SJSA1 (cell line): ENCODE measurements at regions not wholly inside any gene's neighbourhood (a gene's known extent, or its start where the extent isn't known, plus 50 kb on each side); places are given as distances from the start of the nearest gene placed in this dataset.
"Not testable (repeated sequence)": the region's sequence is repeated elsewhere in the genome, so short reads cannot be mapped to it uniquely, and the experiment has no call there.

Source experiments
- DNase-seq, 2 experiments: peaks; one replicate each; pipeline ENCODE4 v3.0.0-alpha.2; 2015 to 2020; ENCODE audit warnings: low spot score in 2 of 2, low read depth in 1 of 2
- H3K27ac ChIP-seq: fragments of 250-450 bp; sonication (Bioruptor Pico); 2 replicates; pipeline ENCODE4 v1.5.1; 2020; ENCODE audit warnings: mild to moderate bottlenecking, moderate library complexity
- H3K27me3 ChIP-seq: fragments of 250-450 bp; sonication (Bioruptor Pico); replicated peaks from 2 replicates; pipeline ENCODE4 v1.5.1; 2020; ENCODE audit warnings: mild to moderate bottlenecking, moderate library complexity
- H3K36me3 ChIP-seq: fragments of 250-450 bp; sonication (Bioruptor Pico); 2 replicates; pipeline ENCODE4 v1.5.1; 2020; ENCODE audit warnings: mild to moderate bottlenecking
- H3K4me1 ChIP-seq: fragments of 250-450 bp; sonication (Bioruptor Pico); replicated peaks from 2 replicates; pipeline ENCODE4 v1.6.1; 2021; ENCODE audit warnings: mild to moderate bottlenecking
- H3K4me3 ChIP-seq: fragments of 250-450 bp; sonication (Bioruptor Pico); 2 replicates; pipeline ENCODE4 v1.5.1; 2020; ENCODE audit warnings: mild to moderate bottlenecking
- H3K9me3 ChIP-seq: fragments of 250-450 bp; sonication (Bioruptor Pico); replicated peaks from 2 replicates; pipeline ENCODE4 v1.5.1; 2020; ENCODE audit warnings: mild to moderate bottlenecking

DNA sequence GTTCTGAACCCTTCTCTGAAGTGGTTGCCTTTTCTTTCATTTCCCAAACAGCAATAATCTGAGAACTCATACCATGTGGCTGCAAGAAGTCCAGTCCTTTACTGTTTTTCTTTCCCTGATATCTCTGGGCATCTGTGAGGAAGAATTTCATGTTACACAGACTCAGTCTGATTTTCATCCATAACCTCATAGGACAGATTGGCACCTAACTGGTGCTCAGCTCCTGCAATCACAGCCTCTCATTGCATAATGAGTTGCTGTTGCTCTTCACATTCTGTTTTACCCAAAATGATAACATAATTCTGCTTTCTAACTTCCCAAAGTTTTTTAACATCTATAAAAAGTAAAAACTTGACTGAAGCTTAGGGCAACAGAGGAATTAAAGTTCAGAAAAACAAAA lies 472.2 kb upstream of the PBX1 start:
- no peaks in the 10 kb centered on the region for H3K9me3 ChIP-seq
- no peak overlapping the region for H3K4me3 ChIP-seq
- no peaks in the 10 kb centered on the region for H3K27me3 ChIP-seq
- no peaks in the 10 kb centered on the region for H3K36me3 ChIP-seq
- H3K4me1 ChIP-seq, result no peaks in the 10 kb centered on the region
- DNase-seq, result no peak
- H3K27ac ChIP-seq, result no peak overlapping the region

DNA sequence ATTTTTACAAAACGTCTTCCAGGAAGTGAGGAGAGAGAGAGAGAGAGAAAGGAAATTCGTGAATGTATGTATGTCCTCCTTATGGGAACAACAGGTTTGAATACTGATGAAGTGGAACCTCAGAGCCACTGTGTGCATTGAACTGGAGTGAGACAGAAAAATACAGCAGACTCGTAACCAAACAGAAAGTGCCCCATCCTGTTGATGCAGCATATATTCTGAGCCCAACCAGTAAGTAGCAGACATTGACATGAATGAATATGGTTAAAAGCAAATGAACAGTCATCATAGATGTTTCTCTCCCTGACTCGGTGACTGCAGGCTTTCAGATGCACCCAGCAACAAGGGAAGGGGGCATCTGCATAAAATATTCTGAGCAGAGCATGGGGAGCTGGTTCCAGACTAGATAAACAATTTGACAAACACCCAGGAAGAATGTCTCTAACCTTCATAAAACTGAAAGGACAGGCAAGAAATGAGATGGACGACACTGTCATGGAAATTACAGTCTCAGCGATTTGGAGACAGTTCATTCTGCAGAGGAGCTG lies 471.0 kb upstream of the PBX1 start:
- Histone ChIP-seq H3K27ac (no peak overlapping the region), H3K9me3 (no peaks in the 10 kb centered on the region), H3K4me3 (no peak overlapping the region), H3K4me1 (no peaks in the 10 kb centered on the region), H3K27me3 (no peaks in the 10 kb centered on the region), H3K36me3 (no peaks in the 10 kb centered on the region)
- DNase-seq, result no peak

DNA sequence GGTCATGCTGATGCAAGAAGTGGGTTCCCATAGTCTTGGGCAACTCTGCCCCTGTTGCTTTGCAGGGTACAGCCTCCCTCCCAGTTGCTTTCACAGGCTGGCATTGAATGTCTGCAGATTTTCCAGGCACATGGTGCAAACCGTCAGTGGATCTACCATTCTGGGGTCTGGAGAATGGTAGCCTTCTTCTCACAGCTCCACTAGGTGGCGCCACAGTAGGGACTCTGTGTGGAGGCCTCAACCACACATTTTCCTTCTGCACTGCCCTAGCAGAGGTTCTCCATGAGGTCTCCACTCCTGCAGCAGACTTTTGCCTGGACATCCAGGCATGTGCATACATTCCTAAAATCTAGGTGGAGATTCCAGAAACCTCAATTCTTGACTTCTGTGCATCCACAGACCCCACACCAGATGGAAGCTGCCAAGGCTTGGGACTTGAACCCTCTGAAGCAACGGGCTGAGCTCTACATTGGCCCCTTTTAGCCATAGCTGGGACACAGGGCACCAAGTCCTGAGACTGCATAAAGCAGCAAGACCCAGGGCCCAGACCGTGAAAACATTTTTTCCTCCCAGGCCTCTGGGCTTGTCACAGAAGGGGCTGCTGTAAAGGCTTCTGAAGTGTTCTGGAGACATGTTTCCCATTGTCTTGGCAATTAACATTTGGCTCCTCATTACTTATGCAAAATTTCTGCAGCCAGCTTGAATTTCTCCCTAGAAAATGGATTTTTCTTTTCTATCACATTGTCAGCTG lies 466.2 kb upstream of the PBX1 start:
- DNase-seq, result no peak
- no peaks in the 10 kb centered on the region for H3K27me3 ChIP-seq
- H3K9me3 ChIP-seq, result no peaks in the 10 kb centered on the region
- H3K4me1 ChIP-seq, result no peaks in the 10 kb centered on the region
- no peak overlapping the region for H3K4me3 ChIP-seq
- H3K36me3 ChIP-seq, result no peaks in the 10 kb centered on the region
- no peak overlapping the region for H3K27ac ChIP-seq

DNA sequence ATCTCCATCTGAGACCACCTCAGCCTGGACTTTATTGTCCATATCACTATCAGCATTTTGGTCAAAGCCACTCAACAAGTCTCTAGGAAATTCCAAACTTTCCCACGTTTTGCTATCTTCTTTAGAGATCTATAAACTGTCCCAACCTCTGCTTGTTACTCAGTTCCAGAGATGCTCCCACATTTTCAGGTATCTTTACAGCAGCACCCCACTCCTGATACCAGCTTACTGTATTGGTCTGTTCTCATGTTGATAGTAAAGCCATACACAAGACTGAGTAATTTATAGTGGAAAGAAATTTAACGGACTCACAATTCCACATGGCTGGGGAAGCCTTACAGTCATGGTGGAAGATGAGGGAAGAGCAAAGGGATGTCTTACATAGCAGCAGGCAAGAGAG lies 465.4 kb upstream of the PBX1 start:
- H3K27me3 ChIP-seq, result no peaks in the 10 kb centered on the region
- no peaks in the 10 kb centered on the region for H3K9me3 ChIP-seq
- H3K27ac ChIP-seq, result no peak overlapping the region
- H3K36me3 ChIP-seq, result no peaks in the 10 kb centered on the region
- H3K4me1 ChIP-seq, result no peaks in the 10 kb centered on the region
- no peak for DNase-seq
- no peak overlapping the region for H3K4me3 ChIP-seq

DNA sequence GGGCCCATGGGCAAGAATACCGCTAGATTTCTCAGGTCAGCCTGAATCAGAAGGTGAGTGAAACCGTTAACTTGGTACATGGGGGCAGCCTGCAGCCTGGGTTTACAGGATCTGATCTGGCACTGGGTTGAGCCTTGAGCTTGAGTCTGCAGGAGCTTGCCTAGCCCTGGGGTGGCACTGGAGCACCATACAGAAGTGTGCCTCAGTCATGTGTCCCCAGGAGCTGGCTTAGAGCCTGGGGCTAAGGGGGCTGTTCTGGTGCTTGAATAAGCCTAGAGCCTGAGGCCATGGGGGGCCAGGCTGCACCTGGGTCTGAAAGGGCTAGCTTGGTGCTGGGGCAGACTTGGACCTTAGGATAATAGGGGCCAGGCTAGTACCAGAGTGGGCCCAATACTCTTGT lies 457.2 kb upstream of the PBX1 start:
- no peaks in the 10 kb centered on the region for H3K27me3 ChIP-seq
- no peaks in the 10 kb centered on the region for H3K36me3 ChIP-seq
- no peaks in the 10 kb centered on the region for H3K9me3 ChIP-seq
- no peak overlapping the region for H3K27ac ChIP-seq
- H3K4me3 ChIP-seq, result no peak overlapping the region
- no peak for DNase-seq
- H3K4me1 ChIP-seq, result no peaks in the 10 kb centered on the region

DNA sequence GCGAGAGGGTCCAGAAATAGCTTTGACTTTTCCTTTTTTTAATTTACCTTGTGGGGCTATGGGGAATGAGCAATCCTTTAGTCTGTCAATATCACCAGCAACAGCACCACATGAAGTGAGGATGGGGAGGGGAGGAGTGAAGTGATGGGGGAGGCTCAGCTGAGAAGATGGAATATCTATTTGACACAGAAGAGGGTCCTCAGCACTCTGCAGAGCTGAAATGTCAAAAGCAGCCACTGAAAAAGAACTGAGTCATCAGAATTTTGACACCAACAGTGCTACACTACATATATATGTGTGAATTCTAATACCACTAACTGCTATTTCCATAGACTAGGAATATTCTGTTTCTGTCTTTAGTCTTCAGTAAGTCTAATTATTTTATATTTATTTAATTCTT lies 427.0 kb upstream of the PBX1 start:
- H3K9me3 ChIP-seq, result no peaks in the 10 kb centered on the region
- no peaks in the 10 kb centered on the region for H3K27me3 ChIP-seq
- H3K4me1 ChIP-seq, result no peaks in the 10 kb centered on the region
- H3K36me3 ChIP-seq, result no peaks in the 10 kb centered on the region
- DNase-seq, result no peak
- no peak overlapping the region for H3K4me3 ChIP-seq
- no peak overlapping the region for H3K27ac ChIP-seq

DNA sequence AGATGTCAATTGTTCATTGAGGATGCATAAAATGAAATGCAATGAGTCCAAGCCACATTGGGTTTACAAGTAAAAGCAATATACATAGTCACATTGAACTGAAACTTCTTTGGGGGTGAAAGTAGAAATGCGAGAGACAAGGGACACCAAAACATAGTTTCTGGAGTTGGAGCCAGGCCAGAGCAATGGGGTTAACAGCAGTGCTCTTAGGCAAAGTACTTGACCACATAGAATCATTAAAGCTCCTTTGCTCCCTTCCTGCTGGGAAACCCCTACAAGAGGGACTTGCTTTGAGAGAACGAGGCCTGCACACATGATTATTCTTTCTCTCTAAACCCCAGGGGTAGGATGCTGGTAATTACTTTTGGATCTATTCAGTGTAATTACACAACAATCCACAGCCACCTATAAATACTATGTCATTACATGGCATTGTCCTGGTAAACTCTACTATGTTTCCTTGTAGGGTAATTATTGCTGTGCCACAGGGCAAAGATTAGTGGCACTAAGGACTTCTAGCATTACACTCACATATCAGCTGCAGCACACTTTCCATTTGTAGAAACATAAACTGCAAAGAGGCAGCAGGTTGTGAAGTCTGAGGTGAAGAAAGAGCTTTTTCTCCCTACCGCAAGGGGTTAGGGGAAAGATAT lies 421.6 kb upstream of the PBX1 start:
- no peak for DNase-seq
- Histone ChIP-seq H3K4me3 (no peak overlapping the region), H3K9me3 (no peaks in the 10 kb centered on the region), H3K4me1 (no peaks in the 10 kb centered on the region), H3K27me3 (no peaks in the 10 kb centered on the region), H3K27ac (no peak overlapping the region), H3K36me3 (no peaks in the 10 kb centered on the region)

DNA sequence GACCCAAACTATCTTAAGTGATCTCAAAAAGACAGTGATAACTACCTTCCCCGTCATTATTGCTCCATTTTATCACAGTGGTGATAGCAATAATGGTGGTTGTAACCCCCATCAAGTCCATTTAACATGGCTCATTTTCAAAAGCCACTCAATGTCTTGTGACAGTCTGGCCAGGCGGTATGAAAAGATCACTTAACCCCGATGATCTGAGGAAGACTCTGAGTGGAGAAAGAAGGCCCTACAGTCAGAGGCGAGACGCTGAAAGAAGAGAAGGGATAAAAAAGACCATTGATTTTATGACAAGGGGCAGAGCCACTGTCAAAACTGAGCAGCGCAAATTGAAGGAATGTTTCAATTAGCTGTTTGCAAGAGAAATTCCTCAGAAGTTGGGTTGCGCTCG lies 417.2 kb upstream of the PBX1 start:
- DNase-seq, result no peak
- Histone ChIP-seq H3K27me3 (no peaks in the 10 kb centered on the region), H3K36me3 (no peaks in the 10 kb centered on the region), H3K9me3 (no peaks in the 10 kb centered on the region), H3K27ac (no peak overlapping the region), H3K4me3 (no peak overlapping the region), H3K4me1 (no peaks in the 10 kb centered on the region)

DNA sequence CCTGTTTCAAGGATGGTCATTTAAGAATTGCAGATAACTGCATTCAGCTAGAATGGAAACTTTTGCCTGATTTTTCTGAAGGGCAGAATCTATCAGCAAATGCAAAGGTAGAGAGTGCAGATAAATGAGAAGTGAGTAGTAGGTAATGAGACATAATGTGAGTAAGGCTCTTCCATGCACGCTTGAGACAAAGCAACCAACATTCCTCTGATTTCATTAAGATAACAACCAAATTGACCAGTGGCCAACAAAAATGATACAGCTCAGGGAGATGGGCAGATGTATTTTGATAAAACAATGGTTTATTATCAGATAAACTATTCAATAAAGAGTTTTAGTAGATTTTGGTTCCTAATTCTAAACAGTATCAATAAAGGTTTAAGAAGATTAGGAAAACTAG lies 404.4 kb upstream of the PBX1 start:
- Histone ChIP-seq H3K36me3 (no peaks in the 10 kb centered on the region), H3K27me3 (0 out of 2 replicates have a peak, but pooled peaks cover 3% of the 10 kb centered on the region), H3K9me3 (no peaks in the 10 kb centered on the region), H3K4me3 (no peak overlapping the region), H3K27ac (no peak overlapping the region), H3K4me1 (no peaks in the 10 kb centered on the region)
- no peak for DNase-seq

DNA sequence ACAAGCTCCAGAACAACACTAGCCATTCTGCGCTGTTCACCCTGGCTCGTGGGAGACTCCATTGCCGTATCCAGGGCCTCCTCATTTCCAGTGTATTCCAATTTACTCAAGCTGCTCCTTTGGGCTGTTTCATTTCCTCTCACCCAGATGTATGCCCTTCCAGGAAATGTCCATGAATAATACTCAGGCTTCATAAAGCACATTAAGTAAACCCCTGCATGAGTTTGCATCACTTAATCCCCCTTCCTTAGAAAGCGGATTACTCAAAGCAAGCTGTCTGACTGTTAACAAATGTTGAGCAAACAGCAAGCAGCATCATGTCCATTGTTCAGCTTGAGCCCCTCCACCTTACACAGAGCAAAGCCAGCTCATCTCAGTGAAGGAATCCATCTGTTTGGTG lies 403.6 kb upstream of the PBX1 start:
- H3K4me1 ChIP-seq, result no peaks in the 10 kb centered on the region
- no peak overlapping the region for H3K27ac ChIP-seq
- no peaks in the 10 kb centered on the region for H3K36me3 ChIP-seq
- H3K4me3 ChIP-seq, result no peak overlapping the region
- DNase-seq, result no peak
- 0 out of 2 replicates have a peak, but pooled peaks cover 3% of the 10 kb centered on the region for H3K27me3 ChIP-seq
- no peaks in the 10 kb centered on the region for H3K9me3 ChIP-seq

DNA sequence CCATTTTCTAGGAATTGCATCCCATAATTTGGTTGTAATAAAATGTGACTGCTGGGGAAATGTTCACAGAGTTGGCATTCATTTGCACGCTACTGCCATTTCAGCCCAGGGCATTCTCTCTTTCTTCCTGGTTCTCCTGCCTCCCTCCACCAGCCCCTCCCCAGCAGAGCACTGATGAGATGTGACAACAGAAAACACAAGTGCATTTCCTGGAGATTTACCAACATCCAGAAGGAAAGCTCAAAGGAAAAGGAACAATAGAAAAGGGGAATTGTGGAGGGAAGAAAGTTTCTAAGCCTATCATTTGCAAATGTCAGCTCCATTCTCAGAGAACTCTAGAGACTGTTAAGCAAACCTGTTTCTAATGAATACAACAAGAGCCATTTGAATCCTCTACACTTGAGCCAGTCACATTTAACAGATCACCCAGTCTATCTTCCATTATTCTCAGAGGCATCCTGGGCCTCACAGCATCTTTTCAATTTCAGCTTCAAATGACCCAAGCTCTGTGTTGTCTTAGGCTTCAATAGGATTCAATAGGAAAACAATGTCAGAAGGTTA lies 395.6 kb upstream of the PBX1 start:
- no peak for DNase-seq
- Histone ChIP-seq H3K36me3 (no peaks in the 10 kb centered on the region), H3K27ac (no peak overlapping the region), H3K4me1 (no peaks in the 10 kb centered on the region), H3K9me3 (no peaks in the 10 kb centered on the region), H3K4me3 (no peak overlapping the region), H3K27me3 (0 out of 2 replicates have a peak, but pooled peaks cover 3% of the 10 kb centered on the region)

DNA sequence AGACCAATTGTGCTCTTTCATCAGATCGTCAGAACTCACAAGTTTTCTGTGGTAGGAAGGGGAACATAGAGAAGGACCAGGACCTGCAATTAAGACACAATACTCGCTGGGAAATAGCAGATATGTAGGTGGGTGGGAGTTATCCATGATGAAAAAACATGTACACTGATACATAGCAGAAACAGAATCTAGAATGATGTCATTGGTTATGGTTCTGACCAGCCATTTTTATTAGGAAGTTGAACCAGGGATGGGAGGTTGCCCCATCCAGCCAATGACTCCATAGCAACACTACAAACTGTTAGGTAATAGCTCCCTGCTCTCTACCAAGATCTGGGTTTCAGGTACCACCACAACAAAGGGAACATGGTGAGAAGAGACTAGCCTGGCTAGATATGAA lies 393.5 kb upstream of the PBX1 start:
- Histone ChIP-seq H3K9me3 (no peaks in the 10 kb centered on the region), H3K4me1 (no peaks in the 10 kb centered on the region), H3K27me3 (no peaks in the 10 kb centered on the region), H3K27ac (no peak overlapping the region), H3K4me3 (no peak overlapping the region), H3K36me3 (no peaks in the 10 kb centered on the region)
- no peak for DNase-seq

DNA sequence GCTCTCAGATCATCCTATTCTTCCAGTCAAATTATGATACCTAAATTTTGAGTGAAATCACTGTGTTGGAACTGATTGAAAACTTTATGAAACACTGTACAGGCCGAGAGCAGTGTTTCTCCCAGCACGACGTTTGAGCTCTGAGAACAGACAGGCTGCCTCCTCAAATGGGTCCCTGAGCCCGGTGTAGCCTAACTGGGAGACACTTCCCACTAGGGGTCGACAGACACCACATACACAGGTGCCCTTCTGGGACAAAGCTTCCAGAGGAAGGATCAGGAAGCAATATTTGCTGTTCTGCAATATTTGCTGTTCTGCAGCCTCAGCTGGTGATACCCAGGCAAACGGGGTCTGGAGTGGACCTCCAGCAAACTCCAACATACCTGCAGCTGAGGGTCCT lies 392.5 kb upstream of the PBX1 start:
- H3K27ac ChIP-seq, H3K36me3 ChIP-seq, H3K4me1 ChIP-seq, H3K9me3 ChIP-seq, DNase-seq, H3K4me3 ChIP-seq, H3K27me3 ChIP-seq: not testable (repeated sequence)

DNA sequence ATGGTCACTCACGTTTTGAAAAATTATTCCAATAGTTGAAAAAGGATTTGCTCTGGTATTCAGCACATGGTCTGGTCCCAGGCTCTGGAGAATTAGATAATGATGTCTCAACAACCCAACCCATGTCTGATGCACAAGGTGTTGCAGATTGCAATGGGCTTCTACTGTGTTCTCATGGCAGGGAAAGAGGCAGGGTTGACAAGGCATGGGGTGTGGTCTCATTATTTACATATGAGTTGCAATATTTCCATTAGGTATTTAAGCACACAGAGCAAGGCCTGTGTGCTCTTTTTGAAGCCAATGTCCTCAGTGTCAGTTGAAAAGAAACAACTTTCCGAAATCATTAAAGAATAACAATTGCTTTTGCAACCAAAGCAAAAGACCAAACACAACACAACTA lies 381.9 kb upstream of the PBX1 start:
- DNase-seq, result no peak
- H3K4me3 ChIP-seq, result no peak overlapping the region

More for the DNA sequence above, 381.9 kb upstream of the PBX1 start:
- Histone ChIP-seq H3K27ac (no peak overlapping the region), H3K9me3 (no peaks in the 10 kb centered on the region; the same call in 1 of the 2 replicates), H3K4me1 (no peaks in the 10 kb centered on the region), H3K27me3 (no peaks in the 10 kb centered on the region), H3K36me3 (no peaks in the 10 kb centered on the region)
